ENCODE measurements at regions not wholly inside any gene's neighbourhood (a gene's known extent, or its start where the extent isn't known, plus 50 kb on each side); places are given as distances from the start of the nearest gene placed in this dataset.

- dilution Hi-C loops (cut with MboI; ENCODE audit: extremely low pct_ligation_motif_present, low sequenced_read_pairs): no loop called here
- TF ChIP-seq POLR2AphosphoS5 (IDR thresholded peaks at IDR 0.05; ENCODE audit: insufficient read depth, low read depth, low read length) (no peak), MYC (IDR thresholded peaks at IDR 0.05; ENCODE audit: low read depth, low read length) (no peak), MAX (IDR thresholded peaks at IDR 0.05; ENCODE audit: insufficient read depth, insufficient read length) (no peak), GATA2 (IDR thresholded peaks at IDR 0.05; ENCODE audit: insufficient read depth, insufficient read length, low read depth, low read length) (no peak), POLR2A (IDR thresholded peaks at IDR 0.05; ENCODE audit: low read depth, low read length) (no peak), FOS (IDR thresholded peaks at IDR 0.05; ENCODE audit: borderline replicate concordance, insufficient read depth, low read length) (no peak), JUN (IDR thresholded peaks at IDR 0.05; ENCODE audit: borderline replicate concordance, insufficient read depth, insufficient read length, low read depth) (no peak), EZH2 (IDR thresholded peaks at IDR 0.05; ENCODE audit: borderline replicate concordance, low read depth, low read length, severe bottlenecking) (no peak), CTCF (IDR thresholded peaks at IDR 0.05; ENCODE audit: extremely low read depth in 1 of 2, insufficient read depth in 1 of 2, low read depth in 1 of 2, low read length in 2 of 2) (no peak)
- Histone ChIP-seq H3K79me2 (ENCODE audit: control insufficient read depth, insufficient read depth, low read length) (no peaks in the 10 kb centered on the region), H3K9ac (replicated peaks; ENCODE audit: extremely low read depth, insufficient read depth, low read length) (no peak overlapping the region), H3K27ac (ENCODE audit: insufficient read depth, low read depth, low read length) (no peak overlapping the region), H3K4me3 (replicated peaks in 1 of 3; ENCODE audit: insufficient read depth in 1 of 3, low read depth in 1 of 3, low read length in 3 of 3) (no peak overlapping the region), H3K9me3 (replicated peaks; ENCODE audit: control insufficient read depth, insufficient read depth, low read length) (peaks cover 2% of the 10 kb centered on the region), H3K27me3 (ENCODE audit: control insufficient read depth in 2 of 2, insufficient read depth in 2 of 2, low read length in 2 of 2) (no peaks in the 10 kb centered on the region), H3K4me2 (ENCODE audit: insufficient read depth, low read length) (no peak overlapping the region), H3K4me1 (ENCODE audit: control insufficient read depth, extremely low read depth, insufficient read depth, low read length) (no peaks in the 10 kb centered on the region), H4K20me1 (replicated peaks; ENCODE audit: control insufficient read depth, extremely low read depth, insufficient read depth, low read length) (no peaks in the 10 kb centered on the region), H2AFZ (ENCODE audit: low read depth, low read length) (no peak overlapping the region), H3K36me3 (ENCODE audit: control insufficient read depth in 2 of 2, extremely low read depth in 1 of 2, insufficient read depth in 2 of 2, low read length in 2 of 2) (no peaks in the 10 kb centered on the region), H3K9me1 (replicated peaks; ENCODE audit: control insufficient read depth, extremely low read depth, insufficient read depth, low read length) (no peaks in the 10 kb centered on the region)
- no TSS peak for BruUV-seq (replicated peaks)
- ChIA-PET POLR2A (no interaction called here), CTCF (no interaction called here)
- FAIRE-seq: no peak
- intact Hi-C loops (cut with micrococcal nuclease): no loop called here
- DNase-seq (ENCODE audit: low read depth, low spot score): no peak
Measured at GRCh38 chr14:105879867-105880561, 353.6 kb downstream of the TMEM121 start.

Data from endothelial cell of umbilical vein (primary cell).